Transverse colon (tissue), 4 donors: ENCODE measurements at regions not wholly inside any gene's neighbourhood (a gene's known extent, or its start where the extent isn't known, plus 50 kb on each side); places are given as distances from the start of the nearest gene placed in this dataset.

Source experiments
- POLR2A ChIP-seq: fragments of 450-650 bp; IDR thresholded peaks from one replicate; pipeline ENCODE4 v1.6.1; 2016; ENCODE audit warnings: antibody characterized with exemption, mild to moderate bottlenecking, moderate library complexity
- POLR2AphosphoS5 ChIP-seq, 3 donors: sonication (generic); formaldehyde crosslinking; IDR thresholded peaks; one replicate each; pipeline ENCODE4 v1.6.1; 2016; ENCODE audit warnings: antibody characterized with exemption in 3 of 3
- TF ChIP-seq, protein P1 (sequence below), 5 experiments: fragments of 200-600 bp in 3 of 5; fragments of 450-650 bp in 2 of 5; sonication (generic) in 3 of 5; IDR thresholded peaks; 1 replicate in 2 of 5; 2 replicates in 3 of 5; pipeline ENCODE4 v1.5.1; 2016 to 2017; ENCODE audit warnings: antibody characterized with exemption in 5 of 5, inconsistent platforms in 3 of 5, mild to moderate bottlenecking in 2 of 5, moderate library complexity in 1 of 5

DNA sequence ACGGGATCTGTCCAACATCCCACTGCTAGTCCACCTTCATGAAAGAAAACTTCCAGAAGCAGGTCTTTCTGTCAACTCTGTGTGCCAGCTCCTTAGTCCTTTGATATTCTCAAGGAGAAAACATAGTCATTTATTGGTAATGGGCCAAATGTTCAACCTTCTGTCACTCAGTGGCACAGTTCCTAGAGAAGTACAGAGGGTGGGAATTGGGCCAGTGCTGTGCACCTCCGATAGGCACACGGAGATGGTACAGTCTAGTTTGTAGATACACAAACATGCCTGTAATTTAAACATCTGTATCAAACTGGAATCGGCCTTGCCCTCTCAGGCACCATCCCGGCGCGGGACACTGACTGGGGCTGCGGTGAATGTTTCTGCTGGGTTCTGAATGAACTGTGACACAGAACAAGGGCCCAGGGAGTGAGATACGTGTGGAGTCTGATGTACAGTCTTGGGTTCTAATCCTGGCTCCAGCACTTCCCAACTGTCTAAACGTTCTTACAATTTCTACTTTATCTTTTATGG lies 213.9 kb upstream of the SHH start:
- TF ChIP-seq, protein P1, sequence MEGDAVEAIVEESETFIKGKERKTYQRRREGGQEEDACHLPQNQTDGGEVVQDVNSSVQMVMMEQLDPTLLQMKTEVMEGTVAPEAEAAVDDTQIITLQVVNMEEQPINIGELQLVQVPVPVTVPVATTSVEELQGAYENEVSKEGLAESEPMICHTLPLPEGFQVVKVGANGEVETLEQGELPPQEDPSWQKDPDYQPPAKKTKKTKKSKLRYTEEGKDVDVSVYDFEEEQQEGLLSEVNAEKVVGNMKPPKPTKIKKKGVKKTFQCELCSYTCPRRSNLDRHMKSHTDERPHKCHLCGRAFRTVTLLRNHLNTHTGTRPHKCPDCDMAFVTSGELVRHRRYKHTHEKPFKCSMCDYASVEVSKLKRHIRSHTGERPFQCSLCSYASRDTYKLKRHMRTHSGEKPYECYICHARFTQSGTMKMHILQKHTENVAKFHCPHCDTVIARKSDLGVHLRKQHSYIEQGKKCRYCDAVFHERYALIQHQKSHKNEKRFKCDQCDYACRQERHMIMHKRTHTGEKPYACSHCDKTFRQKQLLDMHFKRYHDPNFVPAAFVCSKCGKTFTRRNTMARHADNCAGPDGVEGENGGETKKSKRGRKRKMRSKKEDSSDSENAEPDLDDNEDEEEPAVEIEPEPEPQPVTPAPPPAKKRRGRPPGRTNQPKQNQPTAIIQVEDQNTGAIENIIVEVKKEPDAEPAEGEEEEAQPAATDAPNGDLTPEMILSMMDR (IDR thresholded peaks at IDR 0.05): no peak
- TF ChIP-seq POLR2A: no peak
- no peak for TF ChIP-seq POLR2AphosphoS5 (IDR thresholded peaks at IDR 0.05)
